HEK293 (cell line): ENCODE measurements at regions not wholly inside any gene's neighbourhood (a gene's known extent, or its start where the extent isn't known, plus 50 kb on each side); places are given as distances from the start of the nearest gene placed in this dataset.

Experiments used
- CTCF ChIA-PET: fragments of 350-600 bp; formaldehyde crosslinking; extraction: SDS; loops from one replicate; lab custom pipeline; 2021; ENCODE audit warnings: antibody characterized with exemption; lab: Yijun Ruan, JAX
- POLR2A ChIA-PET: fragments of 300-600 bp; formaldehyde crosslinking; extraction: SDS; loops from one replicate; lab custom pipeline; 2020; ENCODE audit warnings: antibody characterized with exemption, inconsistent platforms; lab: Yijun Ruan, JAX
- H3K27ac ChIP-seq: fragments of 200-500 bp; sonication (Bioruptor generic); 2 replicates; pipeline ENCODE4 v1.5.1; 2014; ENCODE audit warnings: low read depth, low read length, control low read depth, inconsistent platforms; ENCODE audit errors: extremely low read depth
- H3K36me3 ChIP-seq, 2 experiments: fragments of 200-500 bp in 1 of 2; sonication (Bioruptor generic) in 1 of 2; 1 replicate in 1 of 2; 2 replicates in 1 of 2; pipeline ENCODE4 v1.5.1; 2014 to 2017; ENCODE audit warnings: inconsistent platforms in 2 of 2, low read length in 2 of 2; ENCODE audit not compliant: control insufficient read depth in 2 of 2, insufficient read depth in 1 of 2
- H3K4me1 ChIP-seq: fragments of 200-500 bp; sonication (Bioruptor generic); 2 replicates; pipeline ENCODE4 v1.5.1; 2014; ENCODE audit warnings: mild to moderate bottlenecking, low read length, inconsistent platforms; ENCODE audit not compliant: control insufficient read depth, insufficient read depth
- H3K4me3 ChIP-seq: 2 replicates; pipeline ENCODE4 v1.5.1; 2011; ENCODE audit warnings: low read depth, mild to moderate bottlenecking, control low read depth, low read length, moderate library complexity
- H3K9me3 ChIP-seq: fragments of 200-500 bp; sonication (Bioruptor generic); 2 replicates; pipeline ENCODE4 v1.5.1; 2014; ENCODE audit warnings: low read depth, low read length, inconsistent platforms; ENCODE audit not compliant: control insufficient read depth, insufficient read depth
- GFI1B ChIP-seq: fragments of 450-650 bp; formaldehyde crosslinking; IDR thresholded peaks from 2 replicates; pipeline ENCODE4 v1.5.1; 2016; ENCODE audit warnings: missing biosample characterization, missing genetic modification characterization
- GLI2 ChIP-seq: fragments of 450-650 bp; formaldehyde crosslinking; IDR thresholded peaks from 2 replicates; pipeline ENCODE4; 2017; ENCODE audit warnings: missing biosample characterization, missing genetic modification characterization, low read depth, borderline replicate concordance
- HOXA7 ChIP-seq: sonication (generic); formaldehyde crosslinking; IDR thresholded peaks from 2 replicates; pipeline ENCODE4 v1.8.1; 2022; ENCODE audit warnings: missing genetic modification reagents, borderline replicate concordance
- KLF10 ChIP-seq: fragments of 450-650 bp; IDR thresholded peaks from 2 replicates; pipeline ENCODE4 v1.5.1; 2018; ENCODE audit warnings: missing biosample characterization, mild to moderate bottlenecking, missing genetic modification characterization
- KLF8 ChIP-seq: fragments of 450-650 bp; formaldehyde crosslinking; IDR thresholded peaks from 2 replicates; pipeline ENCODE4 v1.5.1; 2016; ENCODE audit warnings: missing biosample characterization, missing genetic modification characterization
- PBX3 ChIP-seq: sonication (generic); formaldehyde crosslinking; IDR thresholded peaks from 2 replicates; pipeline ENCODE4 v1.8.1; 2022; ENCODE audit warnings: mild to moderate bottlenecking, moderate library complexity, missing genetic modification reagents
- SP2 ChIP-seq: fragments of 450-650 bp; formaldehyde crosslinking; IDR thresholded peaks from 2 replicates; pipeline ENCODE4 v1.5.1; 2016; ENCODE audit warnings: missing biosample characterization, missing genetic modification characterization
- TSHZ1 ChIP-seq: fragments of 450-650 bp; formaldehyde crosslinking; IDR thresholded peaks from 2 replicates; pipeline ENCODE4 v1.5.1; 2016; ENCODE audit warnings: missing biosample characterization, missing genetic modification characterization, borderline replicate concordance
- WT1 ChIP-seq: fragments of 450-650 bp; formaldehyde crosslinking; IDR thresholded peaks from 2 replicates; pipeline ENCODE4 v1.5.1; 2016; ENCODE audit warnings: missing biosample characterization, missing genetic modification characterization
- ZBTB20 ChIP-seq: fragments of 450-650 bp; formaldehyde crosslinking; IDR thresholded peaks from 2 replicates; pipeline ENCODE4 v1.5.1; 2016; ENCODE audit warnings: missing biosample characterization, missing genetic modification characterization
- ZBTB48 ChIP-seq: fragments of 450-650 bp; formaldehyde crosslinking; IDR thresholded peaks from 2 replicates; pipeline ENCODE4 v1.5.1; 2016; ENCODE audit warnings: missing biosample characterization, missing genetic modification characterization
- ZBTB49 ChIP-seq: fragments of 450-650 bp; formaldehyde crosslinking; IDR thresholded peaks from 2 replicates; pipeline ENCODE4 v1.5.1; 2016; ENCODE audit warnings: missing biosample characterization, missing genetic modification characterization, low read depth
- ZNF146 ChIP-seq: fragments of 450-650 bp; formaldehyde crosslinking; IDR thresholded peaks from 2 replicates; pipeline ENCODE4 v1.5.1; 2016; ENCODE audit warnings: missing biosample characterization, missing genetic modification characterization
- ZNF274 ChIP-seq, 2 experiments: fragments of 200-500 bp in 1 of 2; fragments of 450-650 bp in 1 of 2; sonication (Bioruptor generic) in 1 of 2; formaldehyde crosslinking in 1 of 2; IDR thresholded peaks; 2 replicates each; pipeline versions ENCODE4 v1.5.1 to v1.6.1; 2014 to 2016; ENCODE audit warnings: borderline replicate concordance in 1 of 2, inconsistent platforms in 1 of 2, low read length in 1 of 2, missing biosample characterization in 1 of 2, missing genetic modification characterization in 1 of 2
- ZNF510 ChIP-seq: fragments of 450-650 bp; formaldehyde crosslinking; IDR thresholded peaks from 2 replicates; pipeline ENCODE4 v1.5.1; 2018; ENCODE audit warnings: mild to moderate bottlenecking, missing genetic modification characterization, missing biosample characterization; ENCODE audit not compliant: insufficient replicate concordance
- ZNF549 ChIP-seq: fragments of 450-650 bp; IDR thresholded peaks from 2 replicates; pipeline ENCODE4 v1.5.1; 2018; ENCODE audit warnings: missing biosample characterization, missing genetic modification characterization, mild to moderate bottlenecking, inconsistent platforms, moderate library complexity
- ZNF555 ChIP-seq: fragments of 450-650 bp; formaldehyde crosslinking; conservative IDR thresholded peaks from 2 replicates; pipeline ENCODE4 v1.5.1; 2017; ENCODE audit warnings: missing biosample characterization, mild to moderate bottlenecking, missing genetic modification characterization, inconsistent platforms
- ZNF664 ChIP-seq: fragments of 450-650 bp; formaldehyde crosslinking; IDR thresholded peaks from 2 replicates; pipeline ENCODE4 v1.5.1; 2016; ENCODE audit warnings: missing biosample characterization, missing genetic modification characterization
- ZNF670 ChIP-seq: fragments of 450-650 bp; formaldehyde crosslinking; IDR thresholded peaks from 2 replicates; pipeline ENCODE4 v1.5.1; 2016; ENCODE audit warnings: missing biosample characterization, missing genetic modification characterization, low read depth
- ZNF677 ChIP-seq: fragments of 450-650 bp; IDR thresholded peaks from 2 replicates; pipeline ENCODE4 v1.5.0; 2018; ENCODE audit warnings: missing biosample characterization, mild to moderate bottlenecking, missing genetic modification characterization, moderate library complexity
- ZNF707 ChIP-seq: fragments of 450-650 bp; formaldehyde crosslinking; IDR thresholded peaks from 2 replicates; pipeline ENCODE4 v1.5.1; 2016; ENCODE audit warnings: missing biosample characterization, missing genetic modification characterization
- ZNF791 ChIP-seq: fragments of 450-650 bp; formaldehyde crosslinking; IDR thresholded peaks from 2 replicates; pipeline ENCODE4 v1.5.1; 2016; ENCODE audit warnings: missing biosample characterization, missing genetic modification characterization
- ZSCAN16 ChIP-seq: fragments of 450-650 bp; formaldehyde crosslinking; IDR thresholded peaks from 2 replicates; pipeline ENCODE4 v1.5.1; 2016; ENCODE audit warnings: missing biosample characterization, missing genetic modification characterization

GRCh38 chr20:56766528-56766927 lies 137.4 kb downstream of the TFAP2C start:
- no peak overlapping the region for H3K4me3 ChIP-seq
- CTCF ChIA-PET = no interaction called here
- H3K4me1 ChIP-seq = no peaks in the 10 kb centered on the region
- no peaks in the 10 kb centered on the region for H3K9me3 ChIP-seq
- no peak for TF ChIP-seq ZBTB20 (tag by site-specific recombination)
- no peak for TF ChIP-seq ZNF664 (tag by site-specific recombination)
- no peak for TF ChIP-seq KLF8
- TF ChIP-seq ZBTB49 = no peak
- TF ChIP-seq, all 188 proteins: peak for 0
- Histone ChIP-seq H3K27ac (no peak overlapping the region), H3K36me3 (no peaks in the 10 kb centered on the region)
- POLR2A ChIA-PET = no interaction called here

GRCh38 chr20:56769921-56770600 lies 141.0 kb downstream of the TFAP2C start:
- H3K4me1 ChIP-seq = no peaks in the 10 kb centered on the region
- H3K4me3 ChIP-seq = no peak overlapping the region
- H3K36me3 ChIP-seq = no peaks in the 10 kb centered on the region
- TF ChIP-seq PBX3 (CRISPR knock-in tag) = no peak
- no peak for TF ChIP-seq ZNF274 (IDR thresholded peaks at IDR 0.05; ENCODE audit: low read length)
- TF ChIP-seq ZNF274 (tag by site-specific recombination; IDR thresholded peaks at IDR 0.05; ENCODE audit: borderline replicate concordance) = no peak
- TF ChIP-seq WT1 (tag by site-specific recombination) = no peak
- no peak for TF ChIP-seq ZNF555
- TF ChIP-seq GLI2 (tag by site-specific recombination) = no peak
- TF ChIP-seq KLF10 (tag by site-specific recombination) = no peak
- TF ChIP-seq SP2 (tag by site-specific recombination) = no peak
- no peak for TF ChIP-seq ZNF791 (tag by site-specific recombination)
- TF ChIP-seq ZNF677 = no peak
- no peak for TF ChIP-seq ZSCAN16 (tag by site-specific recombination)
- TF ChIP-seq, all 188 proteins: peak for 0
- Histone ChIP-seq H3K9me3 (no peaks in the 10 kb centered on the region), H3K27ac (no peak overlapping the region)
- CTCF ChIA-PET = no interaction called here
- POLR2A ChIA-PET = interaction anchor here (0.7 kb wide), 1 partner anchor 11 kb away, joined by 9 read pairs; no protein-coding TSS in a partner anchor

- CTCF ChIA-PET = interaction anchor here (1.0 kb wide), 1 partner anchor 287 kb away, joined by 3 read pairs; no protein-coding TSS in a partner anchor
- POLR2A ChIA-PET = interaction anchor here (0.7 kb wide), 1 partner anchor 252 kb away, joined by 3 read pairs; no protein-coding TSS in a partner anchor
- no peak overlapping the region for H3K4me3 ChIP-seq
Observed at GRCh38 chr20:56773749-56774148, 144.6 kb downstream of the TFAP2C start.

More at GRCh38 chr20:56773749-56774148, 144.6 kb downstream of the TFAP2C start:
- no peaks in the 10 kb centered on the region for H3K4me1 ChIP-seq
- TF ChIP-seq ZNF146 (tag by site-specific recombination) = no peak
- TF ChIP-seq HOXA7 (CRISPR knock-in tag) = no peak
- TF ChIP-seq ZNF549 = no peak
- no peak for TF ChIP-seq ZBTB48
- TF ChIP-seq ZSCAN16 (tag by site-specific recombination) = no peak
- TF ChIP-seq ZNF707 = no peak
- TF ChIP-seq ZNF670 = no peak
- no peak for TF ChIP-seq ZNF510 (tag by site-specific recombination)
- TF ChIP-seq TSHZ1 (tag by site-specific recombination) = no peak
- no peak for TF ChIP-seq GFI1B (tag by site-specific recombination)
- no peak overlapping the region for H3K27ac ChIP-seq
- no peaks in the 10 kb centered on the region for H3K36me3 ChIP-seq
- H3K9me3 ChIP-seq = no peaks in the 10 kb centered on the region
